ENCODE measurements at regions not wholly inside any gene's neighbourhood (a gene's known extent, or its start where the extent isn't known, plus 50 kb on each side); places are given as distances from the start of the nearest gene placed in this dataset.

DNA sequence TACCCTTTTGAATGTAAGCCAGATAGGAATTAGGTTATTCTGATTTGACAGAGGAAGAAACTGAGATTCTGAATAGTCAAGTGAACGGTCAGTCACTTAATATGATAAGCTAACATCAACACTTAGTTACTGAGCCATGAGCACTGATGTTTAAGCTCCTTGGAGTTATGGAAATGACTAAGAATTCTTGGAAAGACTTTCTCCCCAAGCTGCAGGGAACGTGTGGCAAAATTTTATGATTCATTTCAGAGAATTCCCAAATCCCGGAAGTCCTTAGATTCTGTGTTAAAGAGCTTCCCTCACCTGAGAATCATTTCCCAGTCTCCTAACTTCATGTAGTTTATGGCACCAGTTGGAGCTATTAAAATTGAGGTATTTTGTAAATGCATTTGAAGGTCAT, 330.9 kb downstream of the XPNPEP1 start:
- TF ChIP-seq, protein P1, sequence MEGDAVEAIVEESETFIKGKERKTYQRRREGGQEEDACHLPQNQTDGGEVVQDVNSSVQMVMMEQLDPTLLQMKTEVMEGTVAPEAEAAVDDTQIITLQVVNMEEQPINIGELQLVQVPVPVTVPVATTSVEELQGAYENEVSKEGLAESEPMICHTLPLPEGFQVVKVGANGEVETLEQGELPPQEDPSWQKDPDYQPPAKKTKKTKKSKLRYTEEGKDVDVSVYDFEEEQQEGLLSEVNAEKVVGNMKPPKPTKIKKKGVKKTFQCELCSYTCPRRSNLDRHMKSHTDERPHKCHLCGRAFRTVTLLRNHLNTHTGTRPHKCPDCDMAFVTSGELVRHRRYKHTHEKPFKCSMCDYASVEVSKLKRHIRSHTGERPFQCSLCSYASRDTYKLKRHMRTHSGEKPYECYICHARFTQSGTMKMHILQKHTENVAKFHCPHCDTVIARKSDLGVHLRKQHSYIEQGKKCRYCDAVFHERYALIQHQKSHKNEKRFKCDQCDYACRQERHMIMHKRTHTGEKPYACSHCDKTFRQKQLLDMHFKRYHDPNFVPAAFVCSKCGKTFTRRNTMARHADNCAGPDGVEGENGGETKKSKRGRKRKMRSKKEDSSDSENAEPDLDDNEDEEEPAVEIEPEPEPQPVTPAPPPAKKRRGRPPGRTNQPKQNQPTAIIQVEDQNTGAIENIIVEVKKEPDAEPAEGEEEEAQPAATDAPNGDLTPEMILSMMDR (IDR thresholded peaks at IDR 0.05), result no peak
- TF ChIP-seq POLR2A (IDR thresholded peaks at IDR 0.05), result no peak

Measured in testis (tissue), 2 donors.